Psoas muscle (tissue), 7 donors: ENCODE measurements at regions not wholly inside any gene's neighbourhood (a gene's known extent, or its start where the extent isn't known, plus 50 kb on each side); places are given as distances from the start of the nearest gene placed in this dataset.
"Not testable (repeated sequence)": the region's sequence is repeated elsewhere in the genome, so short reads cannot be mapped to it uniquely, and the experiment has no call there.

Experiments
- ATAC-seq, 4 donors: fragments of 200-7000 bp; cut with Tn5 transposase; one replicate each; pipeline ENCODE4 v1.9.1; 2020; ENCODE audit warnings: moderate library complexity in 3 of 4, mild to moderate bottlenecking in 2 of 4
- DNase-seq, 2 donors: peaks; one replicate each; pipeline ENCODE4 v3.0.0-alpha.2; 2020
- H3K27ac ChIP-seq: fragments of 200-600 bp; one replicate; pipeline ENCODE4 v1.8.0; 2022
- H3K27me3 ChIP-seq, 3 donors: fragments of 200-600 bp in 1 of 3; one replicate each; pipeline versions ENCODE4 v1.6.1 to v1.8.0; 2013 to 2022; ENCODE audit warnings: low read length in 2 of 3, mild to moderate bottlenecking in 2 of 3, moderate library complexity in 1 of 3; ENCODE audit not compliant: insufficient read depth in 3 of 3
- H3K36me3 ChIP-seq, 2 donors: fragments of 200-600 bp in 1 of 2; one replicate each; pipeline versions ENCODE4 v1.6.1 to v1.8.0; 2013 to 2022; ENCODE audit warnings: low read depth in 1 of 2, mild to moderate bottlenecking in 1 of 2, moderate library complexity in 1 of 2; ENCODE audit not compliant: insufficient read depth in 1 of 2
- H3K4me1 ChIP-seq: fragments of 200-600 bp; one replicate; pipeline ENCODE4 v1.8.0; 2022
- H3K4me3 ChIP-seq: fragments of 200-600 bp; one replicate; pipeline ENCODE4 v1.8.0; 2022; ENCODE audit warnings: mild to moderate bottlenecking
- H3K9me3 ChIP-seq: fragments of 200-600 bp; one replicate; pipeline ENCODE4 v1.8.0; 2022
- CTCF ChIP-seq: fragments of 200-600 bp; IDR thresholded peaks from one replicate; pipeline ENCODE4 v1.8.0; 2022; ENCODE audit warnings: antibody characterized with exemption
- WGBS, 3 donors: extraction: QIAGEN DNeasy Blood & Tissue Kit; methylation state at CpG; one replicate each; pipeline versions ENCODE4 v1.1.6 to v1.1.7; 2013; 5-methylcytosine and 5-hydroxymethylcytosine counted together
- intact Hi-C, 2 donors: fragments of 100-400 bp; cut with DNase I; formaldehyde crosslinking; loops; one replicate each; pipeline versions ENCODE4 v1.11.0 to v1.14.2; 2022
- donor health status: healthy with polysubstance abuse.
- donor health status: DM: no; HTN: no; CAD: no; lungs with moderate emphysema.
- donor health status: Bipolar disorder and iron deficiency.
- donor health status: healthy.
- donor health status: DM: yes; HTN: yes; CAD: no.
- donor health status: DM: no; HTN: no; CAD: no.
- donor health status: DM: yes; HTN: yes; CAD: no.

DNA sequence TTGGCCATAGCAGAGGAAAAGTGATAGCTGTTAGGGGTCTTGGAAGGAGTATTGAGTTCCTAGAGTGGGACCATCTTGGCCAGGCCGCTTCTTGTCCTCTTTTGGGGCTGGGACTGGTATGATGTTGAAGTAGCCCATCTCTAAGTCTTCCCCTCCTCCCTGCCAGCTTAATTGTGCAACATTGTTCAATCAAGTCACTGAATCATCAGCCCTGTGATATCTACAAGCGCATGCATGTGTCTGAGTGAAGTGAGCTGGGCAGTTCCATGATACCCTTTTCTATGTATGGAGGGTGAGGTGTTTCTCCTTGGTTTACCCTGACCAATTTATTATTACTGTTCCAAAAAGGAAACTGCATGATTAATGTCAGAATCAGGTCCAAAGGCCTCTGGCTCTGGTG, 112.2 kb downstream of the C9orf152 start:
- Histone ChIP-seq H3K27ac (no peak overlapping the region), H3K4me3 (no peak overlapping the region), H3K36me3 (no peaks in the 10 kb centered on the region), H3K9me3 (no peaks in the 10 kb centered on the region), H3K27me3 (no peaks in the 10 kb centered on the region), H3K4me1 (no peaks in the 10 kb centered on the region)
- intact Hi-C loops: no loop called here
- TF ChIP-seq CTCF: no peak
- 95 to 96% (median 95%) methylated on average over 2 of the region's 2 CpGs for WGBS, 3 donors
- peak in 2 of 4 donors; percentile 28 to 49 for ATAC-seq
- DNase-seq: no peak

GRCh38 chr9:110096674-110097073, 111.3 kb downstream of the C9orf152 start:
- ATAC-seq, H3K27me3 ChIP-seq, H3K4me1 ChIP-seq, H3K4me3 ChIP-seq, H3K9me3 ChIP-seq, DNase-seq, H3K27ac ChIP-seq, intact Hi-C loops, H3K36me3 ChIP-seq: not testable (repeated sequence)
- 92 to 99% (median 96%) methylated on average over 3 of the region's 3 CpGs for WGBS, 3 donors

DNA sequence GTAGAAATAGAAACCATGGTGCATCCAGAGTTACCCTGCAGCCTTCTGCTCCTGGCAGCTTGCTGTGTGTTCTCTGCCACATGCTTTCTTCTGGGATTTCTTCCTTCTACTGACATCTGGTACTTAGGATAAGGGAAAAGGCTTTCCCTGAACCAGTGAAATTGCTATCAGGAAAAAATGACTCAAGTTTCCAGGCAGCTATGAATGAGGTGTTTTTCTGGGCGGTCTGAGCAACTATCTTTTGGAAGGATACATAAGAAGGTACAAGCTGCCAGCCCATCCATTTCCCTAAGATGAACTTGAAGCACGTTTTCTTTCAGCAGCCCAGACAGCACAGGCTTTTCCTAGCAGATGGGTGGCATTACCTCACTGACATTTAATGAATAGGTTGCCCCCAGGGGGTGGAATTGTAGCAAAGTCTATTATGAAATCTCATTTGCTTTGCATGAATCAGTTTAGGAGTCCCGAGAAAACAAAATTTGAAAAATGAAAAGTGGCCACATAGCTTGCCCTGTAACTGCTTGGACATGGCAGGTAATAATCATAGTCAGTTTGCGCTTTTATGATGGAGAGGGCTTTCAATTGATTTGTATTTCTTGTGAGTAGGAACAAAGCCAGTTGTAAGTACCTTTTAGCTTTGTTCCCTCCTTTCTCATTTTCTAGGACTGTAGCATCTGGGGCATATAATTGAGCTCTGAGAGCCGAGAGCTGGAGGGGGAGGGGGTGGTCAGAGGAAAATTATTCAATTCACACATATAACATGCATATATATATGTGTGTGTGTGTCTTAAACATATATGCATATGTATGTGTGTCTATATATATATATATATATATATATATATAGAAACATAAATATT, 108.5 kb downstream of the C9orf152 start:
- peak in 2 of 4 donors; percentile 28 to 36 for ATAC-seq
- WGBS, 3 donors: 58 to 68% (median 62%) methylated on average over 5 of the region's 5 CpGs
- no peaks in the 10 kb centered on the region for H3K36me3 ChIP-seq
- TF ChIP-seq CTCF: no peak
- no peak overlapping the region for H3K4me3 ChIP-seq
- intact Hi-C loops: no loop called here
- no peaks in the 10 kb centered on the region for H3K27me3 ChIP-seq
- no peak for DNase-seq
- H3K4me1 ChIP-seq: no peaks in the 10 kb centered on the region
- H3K27ac ChIP-seq: no peak overlapping the region
- no peaks in the 10 kb centered on the region for H3K9me3 ChIP-seq

DNA sequence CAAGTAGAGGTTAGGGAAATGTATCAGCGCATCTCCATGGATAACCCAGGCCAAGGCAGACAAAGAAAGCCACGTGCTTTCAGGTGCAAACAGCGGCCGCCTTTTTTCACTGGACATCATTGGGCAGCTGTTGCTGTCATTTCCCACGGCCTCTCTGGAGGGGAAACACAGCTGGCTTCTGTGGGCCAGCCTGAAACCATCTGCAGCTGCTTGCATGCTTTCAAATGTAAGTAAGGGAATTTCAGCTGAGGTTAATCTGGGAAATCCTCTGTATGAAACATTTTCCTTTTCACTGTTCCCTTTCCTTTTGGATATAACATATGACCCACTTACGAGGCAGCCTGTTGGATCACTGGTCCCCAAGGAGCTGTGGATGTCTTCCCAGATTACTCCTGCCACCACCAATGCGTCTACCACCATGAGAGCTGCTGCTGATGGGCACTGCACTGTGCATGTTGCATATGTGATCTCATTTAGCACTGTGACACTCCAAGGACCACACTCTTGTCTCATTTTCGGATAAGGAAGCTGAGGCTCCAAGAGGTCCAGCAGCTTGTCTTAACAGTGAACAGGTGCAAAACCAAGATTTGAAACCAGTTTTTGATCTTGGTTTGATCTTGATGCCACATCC, 106.3 kb downstream of the C9orf152 start:
- WGBS, 3 donors: 41 to 46% (median 44%) methylated on average over 8 of the region's 8 CpGs
- H3K4me3 ChIP-seq: no peak overlapping the region
- TF ChIP-seq CTCF: no peak
- H3K36me3 ChIP-seq: no peaks in the 10 kb centered on the region
- no peaks in the 10 kb centered on the region for H3K4me1 ChIP-seq
- H3K27me3 ChIP-seq: no peaks in the 10 kb centered on the region
- no peaks in the 10 kb centered on the region for H3K9me3 ChIP-seq
- no peak for DNase-seq
- H3K27ac ChIP-seq: no peak overlapping the region
- intact Hi-C loops: no loop called here
- ATAC-seq: no peak

DNA sequence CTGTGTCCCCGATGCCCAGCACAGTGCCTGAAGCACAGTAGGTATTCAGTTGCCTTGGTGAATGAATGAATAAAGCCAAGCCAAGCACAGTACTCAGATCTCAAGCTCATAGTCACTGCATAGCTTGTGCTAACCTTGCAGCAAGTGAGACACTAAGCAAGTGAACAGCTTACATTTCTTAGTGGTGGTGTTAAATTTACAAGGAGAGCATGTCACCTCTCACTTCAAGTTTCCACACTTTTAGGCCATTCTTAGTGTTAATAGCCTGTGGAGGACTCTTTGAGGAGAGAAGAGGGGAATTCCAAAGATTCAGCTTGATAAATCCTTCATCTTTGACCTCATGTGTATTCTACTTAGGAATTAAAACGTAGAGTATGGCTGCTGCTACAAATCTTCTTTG, 104.7 kb downstream of the C9orf152 start:
- H3K4me1 ChIP-seq: no peaks in the 10 kb centered on the region
- no peak overlapping the region for H3K27ac ChIP-seq
- H3K27me3 ChIP-seq: no peaks in the 10 kb centered on the region
- WGBS, 3 donors: 85 to 87% (median 86%) methylated on average over 2 of the region's 2 CpGs
- TF ChIP-seq CTCF: no peak
- no peak for DNase-seq
- no peak for ATAC-seq
- no peak overlapping the region for H3K4me3 ChIP-seq
- H3K36me3 ChIP-seq: no peaks in the 10 kb centered on the region
- intact Hi-C loops: no loop called here
- H3K9me3 ChIP-seq: no peaks in the 10 kb centered on the region
